ENCODE measurements at regions not wholly inside any gene's neighbourhood (a gene's known extent, or its start where the extent isn't known, plus 50 kb on each side); places are given as distances from the start of the nearest gene placed in this dataset.
A peak's percentile ranks its signal among the peaks of the same experiment; 100 is the strongest.

DNA sequence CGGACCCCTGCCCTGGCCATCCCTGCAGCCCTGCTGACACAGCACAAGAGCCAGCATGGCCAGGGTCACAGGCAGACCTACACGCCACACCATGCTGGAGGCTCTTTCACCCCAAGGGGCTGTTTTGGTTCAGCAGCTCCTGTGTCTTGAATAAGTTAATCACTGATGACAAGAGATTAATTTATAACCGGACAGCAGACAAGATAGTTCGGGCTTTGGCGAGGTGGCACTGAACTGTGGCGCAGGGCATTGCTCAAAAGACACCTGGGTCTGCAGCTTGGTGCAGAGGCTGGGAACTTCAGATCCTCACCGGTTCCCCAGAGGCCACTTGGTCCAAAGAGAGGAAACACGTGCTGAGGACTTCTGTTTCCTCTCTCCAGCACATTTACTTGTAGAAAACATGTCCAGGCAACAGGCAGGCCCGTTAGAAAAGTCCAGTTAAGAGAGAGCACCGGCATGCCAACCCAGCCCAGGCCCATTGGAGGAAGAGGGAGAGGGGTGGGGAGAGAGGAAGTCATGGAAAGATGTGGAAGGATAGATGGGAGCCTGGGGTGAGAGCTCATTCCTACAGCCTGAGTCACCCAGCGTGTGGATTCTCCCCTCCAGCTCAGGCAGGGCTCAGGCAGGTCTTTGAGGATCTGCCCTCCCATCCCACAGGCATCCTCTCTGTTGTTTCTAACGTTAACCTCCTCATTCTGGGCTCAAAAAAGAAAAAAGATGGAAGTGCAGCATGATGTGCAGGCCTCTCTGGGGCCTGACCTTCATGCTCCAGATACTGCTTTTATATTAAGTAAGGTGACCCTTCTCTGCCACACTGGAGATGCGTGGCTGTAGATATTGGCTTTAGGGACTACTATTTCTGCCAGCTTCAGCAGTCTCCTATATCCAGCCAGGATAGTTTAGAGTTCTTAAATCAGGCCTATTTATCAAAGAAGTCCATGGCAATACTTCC lies 80.0 kb upstream of the HNF1B start:
- peaks cover 73% of the 10 kb centered on the region for H3K4me1 Mint-ChIP-seq
- TF ChIP-seq EZH2 (IDR thresholded peaks at IDR 0.05; ENCODE audit: borderline replicate concordance, insufficient read depth, low read depth, low read length, poor library complexity, severe bottlenecking) (no peak), CTCF (IDR thresholded peaks at IDR 0.05) (no peak)
- peak overlapping the region; percentile 32 for H3K4me3 Mint-ChIP-seq
- no peak overlapping the region for H3K4me3 ChIP-seq (ENCODE audit: control extremely low read depth in 1 of 5, extremely low read depth in 1 of 5, insufficient read depth in 1 of 5, low read depth in 2 of 5, low read length in 4 of 5)
- H3K27me3 Mint-ChIP-seq, result no peaks in the 10 kb centered on the region
- peaks cover 70 to 79% of the 10 kb centered on the region in 2 donors for H3K4me1 ChIP-seq (ENCODE audit: control insufficient read depth in 2 of 2, insufficient read depth in 2 of 2, low read length in 2 of 2)
- 23% methylated on average over 10 of the region's 13 CpGs for WGBS (ENCODE audit: insufficient coverage)
- H3K36me3 ChIP-seq (replicated peaks in 1 of 2; ENCODE audit: control extremely low read depth in 1 of 2, control insufficient read depth in 1 of 2, extremely low read depth in 1 of 2, insufficient read depth in 2 of 2, low read length in 1 of 2), result no peaks in the 10 kb centered on the region
- peak overlapping the region; percentile 32 for H3K27ac Mint-ChIP-seq
- DNase-seq, result no peak
- POLR2A ChIA-PET, result no interaction called here
- no peaks in the 10 kb centered on the region for H3K27me3 ChIP-seq (replicated peaks in 1 of 4; ENCODE audit: control extremely low read depth in 1 of 4, control insufficient read depth in 3 of 4, insufficient read depth in 4 of 4, low read length in 3 of 4)
- H3K9ac ChIP-seq (ENCODE audit: low read length), result no peak overlapping the region
- CTCF ChIA-PET, result no interaction called here
- peak overlapping the region; percentile 44 for H3K4me2 ChIP-seq (replicated peaks; ENCODE audit: low read depth, low read length, poor library complexity, severe bottlenecking)
- H3K79me2 ChIP-seq (ENCODE audit: control insufficient read depth, insufficient read depth, low read length), result no peaks in the 10 kb centered on the region
- H3K9me3 Mint-ChIP-seq (ENCODE audit: insufficient read depth), result no peaks in the 10 kb centered on the region
- intact Hi-C loops (cut with micrococcal nuclease), result no loop called here
- ATAC-seq (ENCODE audit: low read depth), result no peak
- H4K20me1 ChIP-seq (ENCODE audit: control insufficient read depth, insufficient read depth, low read length, poor library complexity, severe bottlenecking), result no peaks in the 10 kb centered on the region
- H3K27ac ChIP-seq (ENCODE audit: low read length in 2 of 2), result no peak overlapping the region
- H3K9me3 ChIP-seq (ENCODE audit: control extremely low read depth in 1 of 3, control insufficient read depth in 2 of 3, insufficient read depth in 1 of 3, low read length in 2 of 3), result no peaks in the 10 kb centered on the region
- H2AFZ ChIP-seq (ENCODE audit: insufficient read depth, low read depth, low read length, poor library complexity, severe bottlenecking), result no peak overlapping the region

DNA sequence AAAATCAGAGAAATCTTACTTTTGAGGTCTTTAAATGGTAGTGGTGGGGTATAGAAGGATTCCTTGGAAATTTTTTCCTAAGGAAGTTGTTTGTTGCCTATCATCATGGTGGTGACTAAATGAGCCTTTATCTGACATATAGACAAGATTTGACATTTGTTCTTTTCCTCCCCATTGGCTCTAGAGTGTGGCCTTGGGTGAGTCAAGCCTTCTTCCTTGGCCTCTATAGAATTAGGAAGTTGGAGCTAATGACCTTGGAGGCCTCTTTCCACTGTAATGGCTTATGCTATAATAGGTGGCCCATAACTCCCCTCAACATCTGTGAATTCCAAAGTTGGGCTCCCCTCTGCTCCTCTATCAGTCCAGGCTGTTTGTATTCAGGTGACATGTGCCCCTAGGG lies 79.1 kb upstream of the HNF1B start:
- intact Hi-C loops (cut with micrococcal nuclease), result no loop called here
- H2AFZ ChIP-seq (ENCODE audit: insufficient read depth, low read depth, low read length, poor library complexity, severe bottlenecking), result no peak overlapping the region

More for the DNA sequence above, 79.1 kb upstream of the HNF1B start:
- no peaks in the 10 kb centered on the region for H3K9me3 Mint-ChIP-seq (ENCODE audit: insufficient read depth)
- H3K4me3 Mint-ChIP-seq, result peak overlapping the region; percentile 12
- no peaks in the 10 kb centered on the region for H3K27me3 Mint-ChIP-seq
- peaks cover 73% of the 10 kb centered on the region for H3K4me1 Mint-ChIP-seq
- ATAC-seq (ENCODE audit: low read depth) (no peak), DNase-seq (no peak)
- ChIA-PET POLR2A (no interaction called here), CTCF (no interaction called here)
- TF ChIP-seq CTCF (IDR thresholded peaks at IDR 0.05) (no peak), EZH2 (IDR thresholded peaks at IDR 0.05; ENCODE audit: borderline replicate concordance, insufficient read depth, low read depth, low read length, poor library complexity, severe bottlenecking) (no peak)
- H3K79me2 ChIP-seq (ENCODE audit: control insufficient read depth, insufficient read depth, low read length), result no peaks in the 10 kb centered on the region
- H3K36me3 ChIP-seq (replicated peaks in 1 of 2; ENCODE audit: control extremely low read depth in 1 of 2, control insufficient read depth in 1 of 2, extremely low read depth in 1 of 2, insufficient read depth in 2 of 2, low read length in 1 of 2), result no peaks in the 10 kb centered on the region
- H3K27ac Mint-ChIP-seq, result peak overlapping the region; percentile 10
- H3K4me2 ChIP-seq (replicated peaks; ENCODE audit: low read depth, low read length, poor library complexity, severe bottlenecking), result peak overlapping the region; percentile 44
- H3K4me3 ChIP-seq (ENCODE audit: control extremely low read depth in 1 of 5, extremely low read depth in 1 of 5, insufficient read depth in 1 of 5, low read depth in 2 of 5, low read length in 4 of 5), result no peak overlapping the region
- no peak overlapping the region for H3K9ac ChIP-seq (ENCODE audit: low read length)
- H3K4me1 ChIP-seq (ENCODE audit: control insufficient read depth in 2 of 2, insufficient read depth in 2 of 2, low read length in 2 of 2), result peaks cover 70 to 79% of the 10 kb centered on the region in 2 donors
- H3K9me3 ChIP-seq (ENCODE audit: control extremely low read depth in 1 of 3, control insufficient read depth in 2 of 3, insufficient read depth in 1 of 3, low read length in 2 of 3), result no peaks in the 10 kb centered on the region
- no peak overlapping the region for H3K27ac ChIP-seq (ENCODE audit: low read length in 2 of 2)
- H4K20me1 ChIP-seq (ENCODE audit: control insufficient read depth, insufficient read depth, low read length, poor library complexity, severe bottlenecking), result no peaks in the 10 kb centered on the region
- no peaks in the 10 kb centered on the region for H3K27me3 ChIP-seq (replicated peaks in 1 of 4; ENCODE audit: control extremely low read depth in 1 of 4, control insufficient read depth in 3 of 4, insufficient read depth in 4 of 4, low read length in 3 of 4)
